ENCODE measurements at regions not wholly inside any gene's neighbourhood (a gene's known extent, or its start where the extent isn't known, plus 50 kb on each side); places are given as distances from the start of the nearest gene placed in this dataset.

- TF ChIP-seq EZH2 (IDR thresholded peaks at IDR 0.05; ENCODE audit: borderline replicate concordance, low read depth, low read length, severe bottlenecking) (no peak), CTCF (IDR thresholded peaks at IDR 0.05; ENCODE audit: borderline replicate concordance, extremely low read depth, low read length, poor library complexity, severe bottlenecking) (no peak)
These were observed 200.7 kb upstream of the RGPD4 start for GRCh38 chr2:107625982-107626381.
